Fibroblast of lung (primary cell): ENCODE measurements at regions not wholly inside any gene's neighbourhood (a gene's known extent, or its start where the extent isn't known, plus 50 kb on each side); places are given as distances from the start of the nearest gene placed in this dataset.

ENCODE experiments used
- DNase-seq, 2 donors: peaks; one replicate each; pipeline versions ENCODE4 v3.0.0 to v3.0.0-alpha.2; 2010; ENCODE audit warnings: low read depth in 2 of 2
- H2AFZ ChIP-seq: 2 replicates; pipeline ENCODE4 v1.5.1; 2012; ENCODE audit warnings: low read length, control low read depth, inconsistent platforms
- H3K27ac ChIP-seq: 2 replicates; pipeline ENCODE4 v1.5.1; 2011; ENCODE audit warnings: low read length, control low read depth; ENCODE audit not compliant: insufficient read depth
- H3K27me3 ChIP-seq: 2 replicates; pipeline ENCODE4 v1.5.1; 2011; ENCODE audit warnings: mild to moderate bottlenecking, low read length; ENCODE audit not compliant: control insufficient read depth, insufficient read depth
- H3K36me3 ChIP-seq: 2 replicates; pipeline ENCODE4 v1.5.1; 2011; ENCODE audit warnings: low read length; ENCODE audit not compliant: control insufficient read depth, insufficient read depth
- H3K4me1 ChIP-seq: 2 replicates; pipeline ENCODE4 v1.5.1; 2011; ENCODE audit warnings: low read length; ENCODE audit not compliant: control insufficient read depth, insufficient read depth; ENCODE audit errors: extremely low read depth
- H3K4me2 ChIP-seq: 2 replicates; pipeline ENCODE4 v1.5.1; 2011; ENCODE audit warnings: low read length, control low read depth; ENCODE audit not compliant: insufficient read depth; ENCODE audit errors: extremely low read depth
- H3K4me3 ChIP-seq, 4 experiments: fragments of 200-600 bp in 1 of 4; sonication (generic) in 1 of 4; replicated peaks in 1 of 4; 2 replicates each; pipeline ENCODE4 v1.5.1; 2011 to 2016; ENCODE audit warnings: low read length in 4 of 4, low read depth in 3 of 4, mild to moderate bottlenecking in 3 of 4, control low read depth in 2 of 4, inconsistent platforms in 1 of 4, mixed read lengths in 1 of 4; ENCODE audit not compliant: insufficient read depth in 1 of 4; ENCODE audit errors: control extremely low read depth in 1 of 4
- H3K79me2 ChIP-seq: 2 replicates; pipeline ENCODE4 v1.5.1; 2012; ENCODE audit warnings: mild to moderate bottlenecking, low read length, inconsistent platforms; ENCODE audit not compliant: control insufficient read depth, insufficient read depth
- H3K9ac ChIP-seq: 2 replicates; pipeline ENCODE4 v1.5.1; 2011; ENCODE audit warnings: mild to moderate bottlenecking, low read length, control low read depth; ENCODE audit not compliant: insufficient read depth
- H3K9me3 ChIP-seq: 2 replicates; pipeline ENCODE4 v1.5.1; 2012; ENCODE audit warnings: low read depth, low read length; ENCODE audit not compliant: control insufficient read depth, insufficient read depth
- H4K20me1 ChIP-seq: 2 replicates; pipeline ENCODE4 v1.5.1; 2011; ENCODE audit warnings: low read length; ENCODE audit not compliant: control insufficient read depth, insufficient read depth; ENCODE audit errors: extremely low read depth
- CTCF ChIP-seq, 2 donors: IDR thresholded peaks in 1 of 2; conservative IDR thresholded peaks in 1 of 2; 1 replicate in 1 of 2; 2 replicates in 1 of 2; pipeline ENCODE4 v1.5.1; 2011 to 2012; ENCODE audit warnings: low read length in 2 of 2, control low read depth in 1 of 2, inconsistent platforms in 1 of 2, low read depth in 1 of 2, mild to moderate bottlenecking in 1 of 2
- EZH2 ChIP-seq: IDR thresholded peaks from 2 replicates; pipeline ENCODE4 v1.5.1; 2012; ENCODE audit warnings: low read length, control low read depth, mild to moderate bottlenecking; ENCODE audit errors: missing control alignments

- H3K4me1 ChIP-seq: peaks cover 9% of the 10 kb centered on the region
- TF ChIP-seq EZH2 (no peak), CTCF (conservative IDR thresholded peaks at IDR 0.05 in 1 of 2, IDR thresholded peaks at IDR 0.05 in 1 of 2; ENCODE audit: low read depth in 1 of 2, low read length in 2 of 2) (no peak)
- H4K20me1 ChIP-seq: no peaks in the 10 kb centered on the region
- no peak overlapping the region for H3K27ac ChIP-seq
- H3K36me3 ChIP-seq: no peaks in the 10 kb centered on the region
- no peak overlapping the region for H3K4me2 ChIP-seq
- H3K79me2 ChIP-seq: no peaks in the 10 kb centered on the region
- DNase-seq: no peak
- H3K9me3 ChIP-seq: no peaks in the 10 kb centered on the region
- no peaks in the 10 kb centered on the region for H3K27me3 ChIP-seq
- no peak overlapping the region for H2AFZ ChIP-seq
- no peak overlapping the region for H3K9ac ChIP-seq
- no peak overlapping the region for H3K4me3 ChIP-seq
Measured at GRCh38 chr6:140064366-140064765, 689.9 kb upstream of the CITED2 start.

DNA sequence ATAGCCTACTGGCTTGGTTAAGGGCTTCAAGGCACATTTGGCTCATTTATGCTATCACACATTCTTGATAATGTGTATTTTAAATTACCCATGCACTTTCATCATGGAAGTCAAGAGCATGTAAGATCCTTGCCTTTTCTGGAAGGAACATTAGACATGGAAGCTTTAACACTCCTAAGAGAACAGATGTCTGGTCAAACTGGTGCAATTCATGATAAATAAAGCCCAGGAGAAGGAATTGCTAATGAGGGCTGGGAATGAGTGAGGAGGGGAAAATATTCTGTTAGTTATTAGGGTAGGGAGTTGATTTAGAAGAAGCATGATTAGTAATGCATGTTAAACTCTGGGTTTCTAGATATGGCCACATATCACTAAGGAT is 688.6 kb upstream of the CITED2 start:
- Histone ChIP-seq H3K36me3 (no peaks in the 10 kb centered on the region), H3K79me2 (no peaks in the 10 kb centered on the region), H2AFZ (no peak overlapping the region), H3K4me3 (no peak overlapping the region), H3K27ac (peak overlapping the region; percentile 50), H3K9me3 (no peaks in the 10 kb centered on the region), H3K9ac (no peak overlapping the region), H4K20me1 (no peaks in the 10 kb centered on the region), H3K4me1 (peaks cover 9% of the 10 kb centered on the region), H3K27me3 (no peaks in the 10 kb centered on the region), H3K4me2 (no peak overlapping the region)
- TF ChIP-seq EZH2 (no peak), CTCF (conservative IDR thresholded peaks at IDR 0.05 in 1 of 2, IDR thresholded peaks at IDR 0.05 in 1 of 2; ENCODE audit: low read depth in 1 of 2, low read length in 2 of 2) (no peak)
- no peak for DNase-seq

- H3K9ac ChIP-seq: no peak overlapping the region
- no peaks in the 10 kb centered on the region for H3K27me3 ChIP-seq
- no peaks in the 10 kb centered on the region for H3K79me2 ChIP-seq
- H3K27ac ChIP-seq: peak overlapping the region; percentile 50
- DNase-seq: peak; percentile 98 to 99
- peak overlapping the region in 1 of 4 experiments; percentile 15 for H3K4me3 ChIP-seq
- H2AFZ ChIP-seq: no peak overlapping the region
- H3K36me3 ChIP-seq: no peaks in the 10 kb centered on the region
- TF ChIP-seq EZH2: no peak
- peaks cover 9% of the 10 kb centered on the region for H3K4me1 ChIP-seq
- no peaks in the 10 kb centered on the region for H4K20me1 ChIP-seq
- no peaks in the 10 kb centered on the region for H3K9me3 ChIP-seq
- H3K4me2 ChIP-seq: no peak overlapping the region
Measured at GRCh38 chr6:140062043-140063020, 687.9 kb upstream of the CITED2 start.
